GM23338 (cell line): ENCODE measurements at regions not wholly inside any gene's neighbourhood (a gene's known extent, or its start where the extent isn't known, plus 50 kb on each side); places are given as distances from the start of the nearest gene placed in this dataset.

Source experiments
- ATAC-seq: fragments of 200-7000 bp; cut with Tn5 transposase; 3 replicates; pipeline ENCODE4 v1.9.1; 2020
- DNase-seq: peaks from one replicate; pipeline ENCODE4 v3.0.0-alpha.2; 2015; ENCODE audit warnings: low spot score
- H2AFZ ChIP-seq: fragments of 200-600 bp; sonication (generic); 2 replicates; pipeline ENCODE4 v1.8.0; 2016; ENCODE audit warnings: antibody characterized with exemption, mild to moderate bottlenecking, moderate library complexity
- H3F3A ChIP-seq: fragments of 200-600 bp; sonication (generic); replicated peaks from 2 replicates; pipeline ENCODE4 v1.8.0; 2017; ENCODE audit warnings: antibody characterized with exemption, mixed run types, low read depth
- H3K27ac ChIP-seq: fragments of 200-600 bp; sonication (generic); 2 replicates; pipeline ENCODE4 v1.6.1; 2016; ENCODE audit warnings: low read depth
- H3K27me3 ChIP-seq: fragments of 200-600 bp; sonication (generic); 2 replicates; pipeline ENCODE4 v1.8.0; 2016; ENCODE audit warnings: mild to moderate bottlenecking, mixed run types, moderate library complexity; ENCODE audit not compliant: insufficient read depth
- H3K36me3 ChIP-seq: fragments of 200-600 bp; sonication (generic); 2 replicates; pipeline ENCODE4 v1.8.0; 2016; ENCODE audit warnings: mild to moderate bottlenecking; ENCODE audit not compliant: insufficient read depth
- H3K4me1 ChIP-seq: fragments of 200-600 bp; sonication (generic); 2 replicates; pipeline ENCODE4 v1.8.0; 2016; ENCODE audit warnings: mild to moderate bottlenecking, moderate library complexity; ENCODE audit not compliant: insufficient read depth
- H3K4me2 ChIP-seq: fragments of 200-600 bp; sonication (generic); 2 replicates; pipeline ENCODE4 v1.7.1; 2017; ENCODE audit warnings: mixed run types
- H3K4me3 ChIP-seq: fragments of 200-600 bp; sonication (generic); 2 replicates; pipeline ENCODE4 v1.6.1; 2016; ENCODE audit warnings: mixed run types
- H3K79me2 ChIP-seq: fragments of 200-600 bp; sonication (generic); replicated peaks from 2 replicates; pipeline ENCODE4 v1.8.0; 2017; ENCODE audit warnings: mild to moderate bottlenecking; ENCODE audit not compliant: insufficient read depth
- H3K9me2 ChIP-seq: fragments of 200-600 bp; sonication (generic); 2 replicates; pipeline ENCODE4 v1.8.0; 2017; ENCODE audit not compliant: insufficient read depth
- H4K20me1 ChIP-seq: fragments of 200-600 bp; sonication (generic); replicated peaks from 2 replicates; pipeline ENCODE4 v1.8.0; 2017; ENCODE audit warnings: mild to moderate bottlenecking; ENCODE audit not compliant: insufficient read depth
- H3K27ac Mint-ChIP-seq: 2 replicates; pipeline ENCODE4 v1.8.0; 2020; ENCODE audit warnings: inconsistent platforms, mild to moderate bottlenecking, moderate library complexity, mixed read lengths
- H3K27me3 Mint-ChIP-seq: 3 replicates; pipeline ENCODE4 v1.8.0; 2022; ENCODE audit warnings: low read depth, mild to moderate bottlenecking, moderate library complexity, mixed read lengths, inconsistent platforms; ENCODE audit not compliant: insufficient read depth, poor library complexity
- H3K36me3 Mint-ChIP-seq: 3 replicates; pipeline ENCODE4 v1.8.0; 2021; ENCODE audit warnings: low read depth, mild to moderate bottlenecking, inconsistent platforms, moderate library complexity, mixed read lengths
- H3K4me1 Mint-ChIP-seq: 3 replicates; pipeline ENCODE4 v1.8.0; 2020; ENCODE audit warnings: mild to moderate bottlenecking, inconsistent platforms, mixed read lengths
- H3K4me3 Mint-ChIP-seq: 3 replicates; pipeline ENCODE4 v1.8.0; 2021; ENCODE audit warnings: moderate library complexity, mild to moderate bottlenecking, inconsistent platforms, mixed read lengths
- H3K9me3 Mint-ChIP-seq: 3 replicates; pipeline ENCODE4 v1.8.0; 2020; ENCODE audit warnings: moderate library complexity, mild to moderate bottlenecking, inconsistent platforms, mixed read lengths
- CREB1 ChIP-seq: fragments of 250-450 bp; sonication (Bioruptor Pico); IDR thresholded peaks from 2 replicates; pipeline ENCODE4 v1.5.0; 2020; ENCODE audit warnings: low read depth, mild to moderate bottlenecking, moderate library complexity
- CTCF ChIP-seq, 2 experiments: fragments of 200-600 bp in 1 of 2; sonication (generic) in 1 of 2; conservative IDR thresholded peaks; 2 replicates each; pipeline versions ENCODE4 v1.5.1 to v1.6.1; 2016 to 2017; ENCODE audit warnings: antibody characterized with exemption in 2 of 2, low read depth in 2 of 2, mild to moderate bottlenecking in 2 of 2, moderate library complexity in 1 of 2
- EZH2 ChIP-seq: fragments of 200-600 bp; sonication (generic); IDR thresholded peaks from one replicate; pipeline ENCODE4 v1.8.0; 2017; ENCODE audit warnings: antibody characterized with exemption, mild to moderate bottlenecking, low read depth; ENCODE audit not compliant: unreplicated experiment
- EZH2phosphoT487 ChIP-seq: fragments of 200-600 bp; sonication (generic); IDR thresholded peaks from one replicate; pipeline ENCODE4 v1.8.1; 2018; ENCODE audit warnings: antibody characterized with exemption; ENCODE audit not compliant: unreplicated experiment
- POLR2AphosphoS5 ChIP-seq: IDR thresholded peaks from 2 replicates; pipeline ENCODE4 v1.6.1; 2016; ENCODE audit warnings: antibody characterized with exemption, low read depth
- REST ChIP-seq: IDR thresholded peaks from one replicate; pipeline ENCODE4 v1.6.1; 2018; ENCODE audit warnings: antibody characterized with exemption; ENCODE audit not compliant: unreplicated experiment
- STAT1 ChIP-seq: IDR thresholded peaks from one replicate; pipeline ENCODE4 v1.6.1; 2016; ENCODE audit warnings: antibody characterized with exemption; ENCODE audit not compliant: unreplicated experiment
- ZNF114 ChIP-seq: fragments of 250-450 bp; sonication (Bioruptor Pico); IDR thresholded peaks from 2 replicates; pipeline ENCODE4 v1.5.0; 2020; ENCODE audit warnings: mild to moderate bottlenecking, moderate library complexity
- ZNF331 ChIP-seq: fragments of 250-450 bp; sonication (Bioruptor Pico); IDR thresholded peaks from 2 replicates; pipeline ENCODE4 v1.5.0; 2020; ENCODE audit warnings: low read depth, mild to moderate bottlenecking, moderate library complexity
- ZNF462 ChIP-seq: fragments of 250-450 bp; sonication (Bioruptor Pico); IDR thresholded peaks from 2 replicates; pipeline ENCODE4 v1.5.0; 2020; ENCODE audit warnings: mild to moderate bottlenecking, moderate library complexity

GRCh38 chr5:125794922-125795321 is 628.3 kb upstream of the GRAMD2B start:
- no peaks in the 10 kb centered on the region for H3K9me3 Mint-ChIP-seq

GRCh38 chr5:125798307-125798706 is 624.9 kb upstream of the GRAMD2B start:
- Histone ChIP-seq H3K79me2 (no peaks in the 10 kb centered on the region), H2AFZ (no peak overlapping the region), H3K4me2 (no peak overlapping the region), H3K27me3 (no peaks in the 10 kb centered on the region), H3K9me2 (peaks cover 2% of the 10 kb centered on the region; the same call in 1 of the 2 replicates), H3K27ac (no peak overlapping the region), H4K20me1 (no peaks in the 10 kb centered on the region), H3K36me3 (no peaks in the 10 kb centered on the region), H3F3A (no peaks in the 10 kb centered on the region), H3K4me1 (peaks cover 2% of the 10 kb centered on the region; the same call in 1 of the 2 replicates), H3K4me3 (no peak overlapping the region)
- DNase-seq: peak; percentile 38
- no peak for ATAC-seq
- Mint-ChIP-seq H3K9me3 (no peaks in the 10 kb centered on the region), H3K4me3 (no peak overlapping the region), H3K27me3 (no peaks in the 10 kb centered on the region), H3K4me1 (peaks cover 6% of the 10 kb centered on the region), H3K27ac (no peak overlapping the region), H3K36me3 (no peaks in the 10 kb centered on the region)
- no peak for TF ChIP-seq CREB1
- TF ChIP-seq ZNF331: no peak
- TF ChIP-seq ZNF462: no peak
- peak; percentile 76 for TF ChIP-seq REST

More at GRCh38 chr5:125794922-125795321, 628.3 kb upstream of the GRAMD2B start:
- H3K36me3 ChIP-seq: no peaks in the 10 kb centered on the region
- H3K4me1 Mint-ChIP-seq: peaks cover 7% of the 10 kb centered on the region
- no peak overlapping the region for H3K4me2 ChIP-seq
- no peaks in the 10 kb centered on the region for H3K27me3 Mint-ChIP-seq
- H3K27ac Mint-ChIP-seq: no peak overlapping the region
- H3K27ac ChIP-seq: no peak overlapping the region
- DNase-seq: no peak
- no peaks in the 10 kb centered on the region for H3F3A ChIP-seq
- ATAC-seq: no peak
- TF ChIP-seq EZH2phosphoT487 (no peak), STAT1 (no peak), ZNF114 (CRISPR knock-in tag) (no peak), EZH2 (no peak), POLR2AphosphoS5 (no peak), ZNF331 (no peak), CTCF (conservative IDR thresholded peaks at IDR 0.05; ENCODE audit: low read depth in 2 of 2) (no peak), CREB1 (no peak)
- no peaks in the 10 kb centered on the region for H3K36me3 Mint-ChIP-seq
- no peaks in the 10 kb centered on the region for H3K27me3 ChIP-seq
- H3K4me1 ChIP-seq: no peaks in the 10 kb centered on the region
- H2AFZ ChIP-seq: no peak overlapping the region
- H3K79me2 ChIP-seq: no peaks in the 10 kb centered on the region
- no peak overlapping the region for H3K4me3 ChIP-seq
- H3K4me3 Mint-ChIP-seq: no peak overlapping the region
- H3K9me2 ChIP-seq: peaks cover 2% of the 10 kb centered on the region; the same call in 1 of the 2 replicates
- no peaks in the 10 kb centered on the region for H4K20me1 ChIP-seq
